Progenitor cell of endocrine pancreas (in vitro differentiated cells): ENCODE measurements at regions not wholly inside any gene's neighbourhood (a gene's known extent, or its start where the extent isn't known, plus 50 kb on each side); places are given as distances from the start of the nearest gene placed in this dataset.
A peak's percentile ranks its signal among the peaks of the same experiment; 100 is the strongest.

Source experiments
- DNase-seq: peaks from one replicate; pipeline ENCODE4 v3.0.0; 2021; ENCODE audit warnings: low spot score; ENCODE audit not compliant: unreplicated experiment
- H3K27ac Mint-ChIP-seq: 2 replicates; pipeline ENCODE4 v1.8.0; 2021; ENCODE audit warnings: mild to moderate bottlenecking, moderate library complexity, mixed read lengths
- H3K27me3 Mint-ChIP-seq: 2 replicates; pipeline ENCODE4 v1.8.0; 2021; ENCODE audit warnings: mixed read lengths
- H3K36me3 Mint-ChIP-seq: 2 replicates; pipeline ENCODE4 v1.8.0; 2022; ENCODE audit warnings: mixed read lengths; ENCODE audit not compliant: insufficient read depth
- H3K4me1 Mint-ChIP-seq: 2 replicates; pipeline ENCODE4 v1.8.0; 2021; ENCODE audit warnings: low read depth, mixed read lengths
- H3K4me3 Mint-ChIP-seq: 2 replicates; pipeline ENCODE4 v1.8.0; 2021; ENCODE audit warnings: low read depth, mild to moderate bottlenecking, moderate library complexity, mixed read lengths
- H3K9me3 Mint-ChIP-seq: 2 replicates; pipeline ENCODE4 v1.8.0; 2021; ENCODE audit warnings: low read depth, mixed read lengths
- TF ChIP-seq, protein P1 (sequence below): fragments of 200-600 bp; sonication (generic); IDR thresholded peaks from one replicate; pipeline ENCODE4 v1.5.0; 2021; ENCODE audit warnings: antibody characterized with exemption, mild to moderate bottlenecking; ENCODE audit not compliant: unreplicated experiment

DNA sequence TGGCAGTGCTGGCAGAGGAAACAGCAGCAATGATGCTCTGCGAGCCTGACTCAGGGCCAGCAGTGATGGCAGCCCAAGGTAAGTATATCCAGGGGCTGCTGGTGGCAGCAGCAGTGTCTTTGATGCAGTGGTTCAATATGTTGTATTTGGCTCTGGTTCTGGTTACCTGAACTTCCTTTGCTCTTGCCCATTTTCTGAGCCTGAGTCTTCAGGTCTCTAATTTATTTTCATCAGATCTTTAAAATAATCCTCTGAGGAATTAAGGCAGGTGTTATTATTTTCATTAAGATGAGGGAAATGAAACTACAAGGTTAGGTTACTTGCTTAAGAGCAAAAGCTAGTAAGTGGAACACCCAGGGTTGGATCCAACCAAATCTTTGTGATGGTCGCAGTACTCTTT is 102.8 kb upstream of the BMP2K start:
- Mint-ChIP-seq H3K4me3 (no peak overlapping the region), H3K4me1 (peaks cover 10% of the 10 kb centered on the region), H3K27me3 (no peaks in the 10 kb centered on the region), H3K9me3 (no peaks in the 10 kb centered on the region), H3K27ac (no peak overlapping the region), H3K36me3 (no peaks in the 10 kb centered on the region)
- DNase-seq = no peak
- TF ChIP-seq, protein P1, sequence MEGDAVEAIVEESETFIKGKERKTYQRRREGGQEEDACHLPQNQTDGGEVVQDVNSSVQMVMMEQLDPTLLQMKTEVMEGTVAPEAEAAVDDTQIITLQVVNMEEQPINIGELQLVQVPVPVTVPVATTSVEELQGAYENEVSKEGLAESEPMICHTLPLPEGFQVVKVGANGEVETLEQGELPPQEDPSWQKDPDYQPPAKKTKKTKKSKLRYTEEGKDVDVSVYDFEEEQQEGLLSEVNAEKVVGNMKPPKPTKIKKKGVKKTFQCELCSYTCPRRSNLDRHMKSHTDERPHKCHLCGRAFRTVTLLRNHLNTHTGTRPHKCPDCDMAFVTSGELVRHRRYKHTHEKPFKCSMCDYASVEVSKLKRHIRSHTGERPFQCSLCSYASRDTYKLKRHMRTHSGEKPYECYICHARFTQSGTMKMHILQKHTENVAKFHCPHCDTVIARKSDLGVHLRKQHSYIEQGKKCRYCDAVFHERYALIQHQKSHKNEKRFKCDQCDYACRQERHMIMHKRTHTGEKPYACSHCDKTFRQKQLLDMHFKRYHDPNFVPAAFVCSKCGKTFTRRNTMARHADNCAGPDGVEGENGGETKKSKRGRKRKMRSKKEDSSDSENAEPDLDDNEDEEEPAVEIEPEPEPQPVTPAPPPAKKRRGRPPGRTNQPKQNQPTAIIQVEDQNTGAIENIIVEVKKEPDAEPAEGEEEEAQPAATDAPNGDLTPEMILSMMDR = no peak

DNA sequence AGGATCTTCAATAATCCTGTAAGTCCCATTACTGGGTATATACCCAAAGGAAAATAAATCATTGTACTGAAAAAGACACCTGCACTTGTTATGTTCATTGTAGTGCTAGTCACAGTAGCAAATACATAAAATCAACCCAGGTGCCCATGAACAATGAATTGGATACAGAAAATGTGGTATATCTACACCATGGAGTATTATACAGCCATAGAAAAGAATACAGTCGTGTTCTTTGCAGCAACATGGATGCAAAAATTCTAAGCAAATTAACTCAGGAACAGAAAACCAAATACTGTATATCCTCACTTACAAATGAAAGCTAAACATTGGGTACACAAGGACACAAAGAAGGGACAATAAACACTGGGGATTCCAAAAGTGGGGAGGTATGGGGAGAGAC is 100.8 kb upstream of the BMP2K start:
- no peaks in the 10 kb centered on the region for H3K27me3 Mint-ChIP-seq
- H3K4me3 Mint-ChIP-seq = no peak overlapping the region
- no peak overlapping the region for H3K27ac Mint-ChIP-seq
- TF ChIP-seq, protein P1 = no peak
- DNase-seq = no peak
- no peaks in the 10 kb centered on the region for H3K36me3 Mint-ChIP-seq
- peaks cover 12% of the 10 kb centered on the region for H3K4me1 Mint-ChIP-seq
- no peaks in the 10 kb centered on the region for H3K9me3 Mint-ChIP-seq

DNA sequence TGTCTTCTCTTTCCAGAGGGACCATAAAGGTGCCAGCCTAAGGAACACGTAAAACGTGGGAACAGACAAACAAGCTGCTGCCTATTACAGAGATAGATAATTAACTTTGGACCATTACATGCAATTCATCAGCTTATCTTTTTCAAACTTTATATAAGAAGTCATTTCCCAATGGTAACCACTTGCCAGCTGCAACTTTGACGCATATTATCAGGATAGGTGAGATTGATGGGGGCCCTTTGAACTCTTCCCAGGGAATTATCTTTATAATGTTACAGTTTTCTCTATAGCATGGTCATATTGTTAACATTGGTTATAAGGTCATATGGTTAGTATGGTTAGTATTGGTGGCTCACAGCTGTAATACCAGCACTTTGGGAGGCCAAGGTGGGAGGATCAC is 94.1 kb upstream of the BMP2K start:
- Mint-ChIP-seq H3K9me3 (peaks cover 3% of the 10 kb centered on the region), H3K4me1 (peaks cover 12% of the 10 kb centered on the region), H3K36me3 (no peaks in the 10 kb centered on the region), H3K27me3 (no peaks in the 10 kb centered on the region), H3K27ac (peak overlapping the region; percentile 0), H3K4me3 (no peak overlapping the region)
- no peak for DNase-seq
- TF ChIP-seq, protein P1 = no peak

DNA sequence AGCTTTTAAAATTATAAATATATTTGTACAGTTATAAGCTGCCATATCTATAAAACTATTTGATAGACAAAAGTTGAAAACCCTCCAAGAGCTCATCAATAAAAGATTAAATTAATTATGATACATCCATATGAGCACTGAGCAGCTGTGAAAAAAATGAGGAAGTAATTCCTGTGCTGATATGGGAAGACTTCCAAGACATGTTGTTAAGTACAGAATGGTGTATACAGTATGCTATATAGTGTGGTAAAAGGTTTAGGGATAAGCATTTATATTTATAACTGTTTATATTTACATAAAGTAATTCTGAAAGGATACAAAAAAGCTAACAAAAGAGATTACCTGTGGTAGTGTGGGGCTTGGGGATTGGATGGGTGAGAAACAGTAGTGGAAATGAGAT is 92.8 kb upstream of the BMP2K start:
- Mint-ChIP-seq H3K27me3 (no peaks in the 10 kb centered on the region), H3K4me3 (no peak overlapping the region), H3K9me3 (peaks cover 3% of the 10 kb centered on the region), H3K27ac (no peak overlapping the region), H3K4me1 (peaks cover 12% of the 10 kb centered on the region), H3K36me3 (no peaks in the 10 kb centered on the region)
- DNase-seq = no peak
- TF ChIP-seq, protein P1 = no peak

DNA sequence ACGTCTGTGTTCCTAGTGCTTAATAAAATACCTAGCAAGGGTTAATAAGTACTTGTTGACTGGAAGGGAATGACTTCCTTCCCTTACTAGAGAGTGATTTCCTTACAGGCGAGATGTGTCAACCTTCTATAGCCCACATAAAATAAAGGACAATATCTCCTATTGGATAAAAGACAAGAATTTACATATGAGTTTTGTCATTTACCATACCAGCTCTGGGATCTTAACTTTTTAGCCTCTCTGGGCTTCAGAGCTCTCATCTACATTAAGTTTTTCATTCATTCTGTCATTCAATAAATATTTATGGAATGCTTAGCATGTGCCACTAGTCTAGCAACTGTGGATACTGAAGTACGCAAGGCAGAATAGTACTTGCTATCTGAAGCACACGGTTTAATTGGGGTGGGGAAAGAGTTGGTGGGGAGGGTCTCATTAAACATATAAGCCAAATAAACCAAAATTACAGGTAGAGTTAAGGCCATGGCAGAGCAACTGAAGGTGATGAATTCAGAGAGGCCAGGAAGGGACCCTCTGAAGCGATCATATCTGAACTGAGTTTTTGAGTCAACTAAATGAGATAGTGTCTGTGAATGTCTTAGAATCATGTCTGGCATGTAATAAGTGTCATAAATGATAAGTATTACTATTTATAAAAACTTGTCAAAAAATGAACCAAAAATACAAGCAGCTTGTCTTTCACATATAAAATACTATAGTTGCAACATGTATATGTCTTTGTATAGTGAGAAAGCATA is 91.6 kb upstream of the BMP2K start:
- Mint-ChIP-seq H3K27ac (no peak overlapping the region), H3K4me1 (peaks cover 12% of the 10 kb centered on the region), H3K4me3 (no peak overlapping the region), H3K27me3 (no peaks in the 10 kb centered on the region), H3K36me3 (no peaks in the 10 kb centered on the region), H3K9me3 (peaks cover 3% of the 10 kb centered on the region)
- TF ChIP-seq, protein P1 = no peak
- no peak for DNase-seq
